Glutamatergic neuron (in vitro differentiated cells): ENCODE measurements at regions not wholly inside any gene's neighbourhood (a gene's known extent, or its start where the extent isn't known, plus 50 kb on each side); places are given as distances from the start of the nearest gene placed in this dataset.
"Not testable (repeated sequence)": the region's sequence is repeated elsewhere in the genome, so short reads cannot be mapped to it uniquely, and the experiment has no call there.

Experiments
- DNase-seq: peaks from one replicate; pipeline ENCODE4 v3.0.0; 2022
- H3K27ac Mint-ChIP-seq: one replicate; pipeline ENCODE4 v1.8.0; 2020; ENCODE audit warnings: mild to moderate bottlenecking, mixed read lengths, inconsistent platforms; ENCODE audit not compliant: unreplicated experiment
- H3K27me3 Mint-ChIP-seq: one replicate; pipeline ENCODE4 v1.8.0; 2020; ENCODE audit warnings: mild to moderate bottlenecking, moderate library complexity, mixed read lengths, inconsistent platforms; ENCODE audit not compliant: unreplicated experiment
- H3K36me3 Mint-ChIP-seq: one replicate; pipeline ENCODE4 v1.8.0; 2020; ENCODE audit warnings: mild to moderate bottlenecking, mixed read lengths, inconsistent platforms; ENCODE audit not compliant: unreplicated experiment
- H3K4me1 Mint-ChIP-seq: one replicate; pipeline ENCODE4 v1.8.0; 2020; ENCODE audit warnings: mild to moderate bottlenecking, low read depth, mixed read lengths, inconsistent platforms; ENCODE audit not compliant: unreplicated experiment
- H3K4me3 Mint-ChIP-seq: one replicate; pipeline ENCODE4 v1.8.0; 2020; ENCODE audit warnings: mild to moderate bottlenecking, mixed read lengths, inconsistent platforms; ENCODE audit not compliant: unreplicated experiment
- H3K9me3 Mint-ChIP-seq: one replicate; pipeline ENCODE4 v1.8.0; 2020; ENCODE audit warnings: mild to moderate bottlenecking, moderate library complexity, mixed read lengths, inconsistent platforms; ENCODE audit not compliant: unreplicated experiment
- TF ChIP-seq, protein P1 (sequence below): fragments of 200-600 bp; sonication (generic); IDR thresholded peaks from one replicate; pipeline ENCODE4 v1.5.0; 2021; ENCODE audit not compliant: partially characterized antibody, unreplicated experiment

DNA sequence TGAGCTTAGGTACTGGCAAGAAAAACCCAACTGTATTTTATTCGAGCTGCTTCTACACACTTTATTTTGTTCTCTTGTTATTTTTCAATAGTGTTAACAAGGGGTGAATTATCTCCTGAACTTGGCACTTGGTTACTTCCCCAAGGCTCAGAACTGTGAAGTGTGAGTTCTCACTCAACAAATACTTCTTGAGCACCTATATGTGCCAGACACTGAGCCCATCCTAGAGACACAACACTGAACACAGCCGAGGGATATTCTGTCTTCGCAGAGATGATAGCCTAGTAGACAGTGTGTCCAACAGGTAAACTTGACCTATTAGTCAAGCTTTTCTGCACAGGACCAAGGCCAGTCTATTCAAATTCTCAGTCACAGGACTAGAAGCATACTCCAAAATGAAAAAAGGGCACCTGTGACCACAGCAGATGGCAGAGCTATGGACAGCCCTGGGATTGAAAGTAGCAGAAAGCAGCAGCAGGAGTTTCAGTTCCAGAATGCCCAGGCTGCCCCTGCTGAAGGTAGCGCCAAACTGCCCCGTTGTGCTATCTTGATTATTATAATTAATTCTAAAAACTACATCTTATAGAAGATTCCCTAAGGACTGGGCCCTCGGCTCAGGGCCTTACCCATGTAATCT is 77.8 kb upstream of the TAB2 start:
- no peak for DNase-seq
- Mint-ChIP-seq H3K36me3 (no peaks in the 10 kb centered on the region), H3K27ac (no peak overlapping the region), H3K4me3 (no peak overlapping the region), H3K27me3 (no peaks in the 10 kb centered on the region), H3K9me3 (no peaks in the 10 kb centered on the region), H3K4me1 (no peaks in the 10 kb centered on the region)
- TF ChIP-seq, protein P1, sequence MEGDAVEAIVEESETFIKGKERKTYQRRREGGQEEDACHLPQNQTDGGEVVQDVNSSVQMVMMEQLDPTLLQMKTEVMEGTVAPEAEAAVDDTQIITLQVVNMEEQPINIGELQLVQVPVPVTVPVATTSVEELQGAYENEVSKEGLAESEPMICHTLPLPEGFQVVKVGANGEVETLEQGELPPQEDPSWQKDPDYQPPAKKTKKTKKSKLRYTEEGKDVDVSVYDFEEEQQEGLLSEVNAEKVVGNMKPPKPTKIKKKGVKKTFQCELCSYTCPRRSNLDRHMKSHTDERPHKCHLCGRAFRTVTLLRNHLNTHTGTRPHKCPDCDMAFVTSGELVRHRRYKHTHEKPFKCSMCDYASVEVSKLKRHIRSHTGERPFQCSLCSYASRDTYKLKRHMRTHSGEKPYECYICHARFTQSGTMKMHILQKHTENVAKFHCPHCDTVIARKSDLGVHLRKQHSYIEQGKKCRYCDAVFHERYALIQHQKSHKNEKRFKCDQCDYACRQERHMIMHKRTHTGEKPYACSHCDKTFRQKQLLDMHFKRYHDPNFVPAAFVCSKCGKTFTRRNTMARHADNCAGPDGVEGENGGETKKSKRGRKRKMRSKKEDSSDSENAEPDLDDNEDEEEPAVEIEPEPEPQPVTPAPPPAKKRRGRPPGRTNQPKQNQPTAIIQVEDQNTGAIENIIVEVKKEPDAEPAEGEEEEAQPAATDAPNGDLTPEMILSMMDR: no peak

DNA sequence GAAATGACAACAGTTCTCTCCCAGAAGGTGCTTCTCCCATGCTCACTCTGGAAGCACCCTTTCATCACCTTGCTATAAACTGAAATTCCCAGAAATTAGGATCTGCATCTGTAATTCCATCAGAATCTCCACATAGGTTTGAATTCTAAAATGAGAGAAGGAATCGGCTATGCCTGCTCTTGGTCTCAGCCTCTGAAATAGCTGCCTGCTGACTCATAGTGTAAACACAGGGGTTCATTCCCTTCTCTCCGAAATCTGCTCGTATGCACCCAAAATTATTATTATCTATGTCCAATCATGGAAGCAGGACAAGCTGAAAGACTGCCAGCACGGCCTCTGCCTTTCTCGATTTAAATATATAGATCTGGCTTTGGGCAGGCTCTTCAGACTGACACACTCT is 74.6 kb upstream of the TAB2 start:
- no peak for DNase-seq
- TF ChIP-seq, protein P1: no peak

DNA sequence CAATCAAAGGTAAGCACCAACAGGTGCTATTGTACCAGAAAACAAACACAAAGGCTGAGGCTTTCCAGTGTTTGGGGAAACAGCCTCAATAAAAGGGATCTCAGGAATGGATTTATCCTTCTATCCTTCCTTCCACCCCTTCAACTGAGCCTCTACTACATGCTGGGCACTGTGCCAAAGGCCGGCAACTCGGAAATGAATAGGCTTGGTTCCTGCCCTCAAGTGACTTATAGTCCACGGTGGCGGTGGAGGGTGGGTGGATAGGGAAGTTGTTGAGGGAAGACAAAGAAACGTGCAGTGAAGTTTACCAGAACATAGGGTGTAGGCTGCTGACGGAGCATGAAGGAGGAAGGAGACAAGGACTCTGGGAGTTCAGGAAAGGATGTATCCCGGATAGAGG is 73.4 kb upstream of the TAB2 start:
- Mint-ChIP-seq H3K27me3 (no peaks in the 10 kb centered on the region), H3K36me3 (no peaks in the 10 kb centered on the region), H3K4me3 (no peak overlapping the region), H3K4me1 (no peaks in the 10 kb centered on the region), H3K9me3 (no peaks in the 10 kb centered on the region), H3K27ac (no peak overlapping the region)
- TF ChIP-seq, protein P1: no peak
- no peak for DNase-seq

More for the DNA sequence above, 74.6 kb upstream of the TAB2 start:
- no peaks in the 10 kb centered on the region for H3K36me3 Mint-ChIP-seq
- H3K4me1 Mint-ChIP-seq: no peaks in the 10 kb centered on the region
- no peaks in the 10 kb centered on the region for H3K9me3 Mint-ChIP-seq
- H3K27ac Mint-ChIP-seq: no peak overlapping the region
- H3K4me3 Mint-ChIP-seq: no peak overlapping the region
- H3K27me3 Mint-ChIP-seq: no peaks in the 10 kb centered on the region

DNA sequence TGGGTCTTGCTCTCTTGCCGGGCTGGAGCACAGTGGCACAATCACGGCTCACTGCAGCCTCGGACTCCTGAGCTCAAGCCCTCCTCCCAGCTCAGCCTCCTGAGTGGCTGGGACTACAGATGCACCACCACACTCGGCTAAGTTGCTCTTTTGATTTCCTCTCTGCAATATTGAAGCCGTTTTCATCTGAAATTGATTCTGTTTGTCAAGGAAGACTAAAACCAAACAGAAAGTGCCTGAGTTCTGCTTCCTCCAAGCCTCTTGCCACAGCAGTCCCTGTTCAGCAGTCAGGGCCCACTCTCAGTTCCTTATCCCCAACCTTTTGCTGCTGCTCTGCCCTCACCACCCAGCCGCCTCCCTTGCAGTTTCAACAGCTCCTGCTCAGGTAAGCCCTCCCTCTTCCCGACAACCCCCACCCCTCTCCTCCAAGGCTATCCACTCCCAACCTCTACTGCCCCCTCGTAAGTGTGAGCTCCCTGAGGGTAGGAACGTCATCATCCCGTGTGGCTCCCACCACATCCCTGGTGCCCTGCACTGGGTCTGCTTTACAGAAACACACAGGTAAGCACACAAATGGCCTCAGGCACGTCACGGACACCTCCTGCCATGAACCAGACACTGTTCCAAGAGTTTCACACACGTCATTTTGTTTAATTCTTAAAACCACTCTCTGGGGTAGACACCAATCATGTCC is 70.7 kb upstream of the TAB2 start:
- Mint-ChIP-seq H3K27ac (no peak overlapping the region), H3K4me1 (no peaks in the 10 kb centered on the region), H3K9me3 (peaks cover 5% of the 10 kb centered on the region), H3K27me3 (no peaks in the 10 kb centered on the region), H3K4me3 (no peak overlapping the region), H3K36me3 (peaks cover 7% of the 10 kb centered on the region)
- no peak for DNase-seq
- TF ChIP-seq, protein P1: no peak

DNA sequence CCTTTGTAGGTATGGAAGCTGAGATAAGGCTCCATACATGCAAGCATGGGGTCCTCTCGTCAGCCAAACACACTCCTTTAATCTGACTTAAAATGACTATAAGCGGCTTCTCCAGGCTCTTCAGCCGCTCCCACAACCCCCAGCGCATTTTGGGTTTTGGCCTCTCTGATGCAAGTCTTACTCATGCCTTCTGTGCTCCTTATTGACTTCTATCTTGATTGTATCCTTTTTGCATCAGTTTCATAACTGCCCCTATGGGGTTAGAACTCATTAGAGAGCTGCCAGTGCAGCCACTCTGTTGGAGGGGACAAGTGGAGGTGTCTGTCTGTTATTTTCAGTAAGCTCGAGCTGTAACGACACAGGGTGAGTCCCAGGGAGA is 70.1 kb upstream of the TAB2 start:
- TF ChIP-seq, protein P1: no peak
- H3K36me3 Mint-ChIP-seq: peaks cover 7% of the 10 kb centered on the region
- H3K4me1 Mint-ChIP-seq: no peaks in the 10 kb centered on the region
- no peaks in the 10 kb centered on the region for H3K27me3 Mint-ChIP-seq
- no peak overlapping the region for H3K4me3 Mint-ChIP-seq
- H3K9me3 Mint-ChIP-seq: peaks cover 5% of the 10 kb centered on the region
- peak overlapping the region; percentile 9 for H3K27ac Mint-ChIP-seq
- no peak for DNase-seq

DNA sequence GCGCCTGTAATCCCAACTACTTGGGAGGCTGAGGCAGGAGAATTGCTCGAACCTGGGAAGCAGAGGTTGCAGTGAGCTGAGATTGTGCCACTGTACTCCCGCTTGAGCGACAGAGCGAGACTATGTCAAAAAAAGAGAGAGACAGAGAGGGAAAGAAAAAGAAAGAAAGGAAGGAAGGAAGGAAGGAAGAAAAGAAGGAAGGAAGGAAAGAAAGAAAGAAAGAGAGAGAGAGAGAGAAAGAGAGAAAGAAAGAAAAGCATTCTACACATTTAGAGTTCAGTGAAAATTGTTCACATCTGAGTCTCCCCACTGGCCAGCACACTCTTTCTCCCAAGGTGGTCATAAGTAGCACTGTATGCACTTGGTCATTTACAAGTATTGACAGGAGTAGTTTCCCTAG is 69.2 kb upstream of the TAB2 start:
- not testable (repeated sequence) for H3K4me3 Mint-ChIP-seq, H3K4me1 Mint-ChIP-seq, DNase-seq, H3K27me3 Mint-ChIP-seq, H3K9me3 Mint-ChIP-seq, H3K36me3 Mint-ChIP-seq, H3K27ac Mint-ChIP-seq
